ENCODE measurements at regions not wholly inside any gene's neighbourhood (a gene's known extent, or its start where the extent isn't known, plus 50 kb on each side); places are given as distances from the start of the nearest gene placed in this dataset.
"Not testable (repeated sequence)": the region's sequence is repeated elsewhere in the genome, so short reads cannot be mapped to it uniquely, and the experiment has no call there.

- no peak for TF ChIP-seq CTCF (conservative IDR thresholded peaks at IDR 0.05; ENCODE audit: low read length)
- TF ChIP-seq EZH2phosphoT487 (IDR thresholded peaks at IDR 0.05; ENCODE audit: borderline replicate concordance) = no peak
- Histone ChIP-seq H3K27me3 (ENCODE audit: insufficient read depth, low read length, poor library complexity, severe bottlenecking) (no peaks in the 10 kb centered on the region), H4K20me1 (ENCODE audit: insufficient read depth, low read length, poor library complexity, severe bottlenecking) (no peaks in the 10 kb centered on the region), H3K4me3 (ENCODE audit: low read length, poor library complexity, severe bottlenecking) (no peak overlapping the region), H2AFZ (ENCODE audit: low read length) (no peak overlapping the region), H3F3A (ENCODE audit: low read depth) (no peaks in the 10 kb centered on the region), H3K4me2 (ENCODE audit: low read depth, low read length, poor library complexity, severe bottlenecking) (no peak overlapping the region), H3K9me3 (ENCODE audit: insufficient read depth, low read depth, low read length) (peaks cover 9% of the 10 kb centered on the region; the same call in 1 of the 2 replicates), H3K9me2 (replicated peaks; ENCODE audit: low read depth, low read length) (no peaks in the 10 kb centered on the region), H3K9ac (ENCODE audit: low read depth, low read length, poor library complexity, severe bottlenecking) (no peak overlapping the region), H3K36me3 (ENCODE audit: insufficient read depth, low read length) (no peaks in the 10 kb centered on the region), H3K4me1 (ENCODE audit: insufficient read depth, low read length, poor library complexity, severe bottlenecking) (no peaks in the 10 kb centered on the region), H3K79me2 (ENCODE audit: insufficient read depth, low read length) (no peaks in the 10 kb centered on the region)
These were observed 66.0 kb upstream of the CSF1 start for GRCh38 chr1:109844609-109845008.

DNA sequence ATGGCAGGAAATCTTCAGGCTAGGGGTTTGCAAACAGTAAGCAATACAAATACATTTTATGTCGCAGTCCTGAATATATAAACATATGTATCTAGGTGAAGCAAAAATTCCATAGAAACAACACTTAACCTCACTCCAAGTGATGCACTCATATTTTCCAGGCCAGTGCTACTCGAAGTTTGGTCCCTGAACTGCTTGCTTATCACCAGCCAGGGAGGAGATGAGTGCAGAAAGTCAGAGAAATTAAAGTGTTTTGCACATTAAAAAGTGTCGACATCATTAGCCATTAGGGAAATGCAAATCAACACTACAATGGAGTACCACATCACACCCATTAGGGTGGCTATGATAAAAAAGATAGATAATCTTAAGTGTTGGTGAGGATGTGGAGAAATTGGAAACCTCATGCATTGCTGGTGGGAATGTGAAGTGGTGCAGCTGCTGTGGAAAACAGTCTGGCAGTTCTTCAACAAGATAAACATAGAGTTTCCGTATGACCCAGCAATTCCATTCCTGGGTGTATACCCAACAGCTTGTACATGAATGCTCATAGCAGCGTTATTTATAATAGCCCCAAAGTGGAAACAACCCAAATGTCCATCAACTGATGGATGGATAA lies 70.5 kb upstream of the CSF1 start:
- no peak overlapping the region for H3K9ac ChIP-seq (ENCODE audit: low read depth, low read length, poor library complexity, severe bottlenecking)
- H3K9me2 ChIP-seq (replicated peaks; ENCODE audit: low read depth, low read length) = no peaks in the 10 kb centered on the region
- TF ChIP-seq CTCF (conservative IDR thresholded peaks at IDR 0.05; ENCODE audit: low read length) (no peak), EZH2phosphoT487 (IDR thresholded peaks at IDR 0.05; ENCODE audit: borderline replicate concordance) (no peak)
- no peaks in the 10 kb centered on the region for H3F3A ChIP-seq (ENCODE audit: low read depth)
- H3K27me3 ChIP-seq (ENCODE audit: insufficient read depth, low read length, poor library complexity, severe bottlenecking) = no peaks in the 10 kb centered on the region
- no peak overlapping the region for H2AFZ ChIP-seq (ENCODE audit: low read length)
- H3K36me3 ChIP-seq (ENCODE audit: insufficient read depth, low read length) = no peaks in the 10 kb centered on the region
- no peaks in the 10 kb centered on the region for H3K79me2 ChIP-seq (ENCODE audit: insufficient read depth, low read length)
- no peaks in the 10 kb centered on the region for H3K4me1 ChIP-seq (ENCODE audit: insufficient read depth, low read length, poor library complexity, severe bottlenecking)
- peaks cover 13% of the 10 kb centered on the region; the same call in 1 of the 2 replicates for H3K9me3 ChIP-seq (ENCODE audit: insufficient read depth, low read depth, low read length)
- H4K20me1 ChIP-seq (ENCODE audit: insufficient read depth, low read length, poor library complexity, severe bottlenecking) = no peaks in the 10 kb centered on the region
- H3K4me3 ChIP-seq (ENCODE audit: low read length, poor library complexity, severe bottlenecking) = no peak overlapping the region
- H3K4me2 ChIP-seq (ENCODE audit: low read depth, low read length, poor library complexity, severe bottlenecking) = no peak overlapping the region

GRCh38 chr1:109839276-109839675 lies 71.4 kb upstream of the CSF1 start:
- H3K4me2 ChIP-seq (ENCODE audit: low read depth, low read length, poor library complexity, severe bottlenecking); H3K9ac ChIP-seq (ENCODE audit: low read depth, low read length, poor library complexity, severe bottlenecking); H3F3A ChIP-seq (ENCODE audit: low read depth); H3K4me1 ChIP-seq (ENCODE audit: insufficient read depth, low read length, poor library complexity, severe bottlenecking); H4K20me1 ChIP-seq (ENCODE audit: insufficient read depth, low read length, poor library complexity, severe bottlenecking); H2AFZ ChIP-seq (ENCODE audit: low read length); H3K79me2 ChIP-seq (ENCODE audit: insufficient read depth, low read length); H3K27me3 ChIP-seq (ENCODE audit: insufficient read depth, low read length, poor library complexity, severe bottlenecking); H3K4me3 ChIP-seq (ENCODE audit: low read length, poor library complexity, severe bottlenecking); H3K9me2 ChIP-seq (replicated peaks; ENCODE audit: low read depth, low read length); H3K36me3 ChIP-seq (ENCODE audit: insufficient read depth, low read length): not testable (repeated sequence)
- H3K9me3 ChIP-seq (ENCODE audit: insufficient read depth, low read depth, low read length) = peaks cover 13% of the 10 kb centered on the region; the same call in 1 of the 2 replicates

DNA sequence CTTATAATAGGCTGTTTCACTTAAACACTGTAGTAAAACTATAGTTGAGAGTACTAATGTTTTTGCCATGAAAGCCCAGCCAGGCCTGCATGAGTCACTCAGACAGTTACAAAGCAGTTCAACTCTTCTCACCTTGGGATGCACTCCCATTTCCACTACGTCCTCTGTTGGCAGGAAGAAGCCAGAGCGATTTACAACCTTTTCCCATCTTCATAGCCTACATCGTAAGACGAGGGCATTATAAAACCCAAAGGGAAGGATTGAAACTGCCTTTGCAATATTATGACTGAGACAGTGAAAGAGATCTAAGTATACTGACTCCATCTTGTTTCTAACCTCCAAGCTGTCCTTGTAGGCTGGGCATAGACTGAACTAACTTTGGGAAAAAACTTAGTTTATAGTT lies 71.8 kb upstream of the CSF1 start:
- no peaks in the 10 kb centered on the region for H4K20me1 ChIP-seq (ENCODE audit: insufficient read depth, low read length, poor library complexity, severe bottlenecking)
- no peaks in the 10 kb centered on the region for H3K79me2 ChIP-seq (ENCODE audit: insufficient read depth, low read length)
- no peaks in the 10 kb centered on the region for H3K27me3 ChIP-seq (ENCODE audit: insufficient read depth, low read length, poor library complexity, severe bottlenecking)
- peaks cover 13% of the 10 kb centered on the region; the same call in 1 of the 2 replicates for H3K9me3 ChIP-seq (ENCODE audit: insufficient read depth, low read depth, low read length)
- H3K4me3 ChIP-seq (ENCODE audit: low read length, poor library complexity, severe bottlenecking) = no peak overlapping the region
- TF ChIP-seq CTCF (conservative IDR thresholded peaks at IDR 0.05; ENCODE audit: low read length) = no peak
- TF ChIP-seq EZH2phosphoT487 (IDR thresholded peaks at IDR 0.05; ENCODE audit: borderline replicate concordance) = no peak
- H2AFZ ChIP-seq (ENCODE audit: low read length) = no peak overlapping the region
- no peaks in the 10 kb centered on the region for H3K9me2 ChIP-seq (replicated peaks; ENCODE audit: low read depth, low read length)
- H3K4me1 ChIP-seq (ENCODE audit: insufficient read depth, low read length, poor library complexity, severe bottlenecking) = no peaks in the 10 kb centered on the region
- no peak overlapping the region for H3K9ac ChIP-seq (ENCODE audit: low read depth, low read length, poor library complexity, severe bottlenecking)
- H3K36me3 ChIP-seq (ENCODE audit: insufficient read depth, low read length) = no peaks in the 10 kb centered on the region
- H3K4me2 ChIP-seq (ENCODE audit: low read depth, low read length, poor library complexity, severe bottlenecking) = no peak overlapping the region
- H3F3A ChIP-seq (ENCODE audit: low read depth) = no peaks in the 10 kb centered on the region
